D341Med (cell line): ENCODE measurements at regions not wholly inside any gene's neighbourhood (a gene's known extent, or its start where the extent isn't known, plus 50 kb on each side); places are given as distances from the start of the nearest gene placed in this dataset.
"Not testable (repeated sequence)": the region's sequence is repeated elsewhere in the genome, so short reads cannot be mapped to it uniquely, and the experiment has no call there.

Experiments used
- DNase-seq: peaks from one replicate; pipeline ENCODE4 v3.0.0; 2012; ENCODE audit warnings: low spot score

GRCh38 chr18:38648179-38648578 lies 1082.6 kb upstream of the CELF4 start:
- no peak for DNase-seq

- no peak for DNase-seq
Measured at GRCh38 chr18:38646296-38646695, 1080.7 kb upstream of the CELF4 start.

- no peak for DNase-seq
Measured at GRCh38 chr18:38644875-38645641, 1079.5 kb upstream of the CELF4 start.

DNA sequence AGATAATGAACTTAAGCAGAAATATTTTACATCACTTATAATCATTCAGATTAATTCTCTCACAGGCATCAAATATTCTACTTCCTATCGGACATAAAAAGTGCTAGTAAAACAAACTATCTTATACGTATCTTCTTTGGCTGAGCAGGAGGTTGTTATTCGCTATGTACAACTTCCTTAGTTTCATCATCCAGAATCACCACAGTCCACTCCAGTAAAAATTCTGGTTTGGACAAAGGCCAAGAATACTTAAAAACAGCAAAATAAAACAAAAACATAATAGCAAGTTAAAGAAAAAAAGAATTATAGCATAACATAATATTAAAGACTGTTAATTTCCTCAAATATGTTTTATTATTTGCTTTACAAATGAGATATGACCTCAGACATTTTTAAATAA lies 1077.1 kb upstream of the CELF4 start:
- no peak for DNase-seq

DNA sequence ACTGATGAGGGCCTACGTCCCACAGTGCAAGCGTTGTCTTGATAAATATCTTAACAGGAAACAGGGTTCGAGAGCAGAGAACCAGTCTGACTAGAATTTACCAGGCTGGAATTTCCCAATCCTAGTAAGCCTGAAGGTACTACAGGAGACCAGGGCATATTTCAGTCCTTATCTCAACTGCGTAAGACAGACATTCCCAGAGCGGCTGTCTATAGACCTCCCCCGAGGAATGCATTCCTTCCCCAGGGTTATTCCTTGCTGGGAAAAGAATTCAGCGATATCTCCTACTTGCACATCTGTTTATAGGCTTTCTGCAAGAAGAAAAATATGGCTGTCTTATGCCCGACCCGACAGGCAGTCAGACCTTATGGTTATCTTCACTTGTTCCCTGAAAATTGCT lies 1074.1 kb upstream of the CELF4 start:
- not testable (repeated sequence) for DNase-seq

GRCh38 chr18:38635709-38636430 lies 1070.3 kb upstream of the CELF4 start:
- no peak for DNase-seq

DNA sequence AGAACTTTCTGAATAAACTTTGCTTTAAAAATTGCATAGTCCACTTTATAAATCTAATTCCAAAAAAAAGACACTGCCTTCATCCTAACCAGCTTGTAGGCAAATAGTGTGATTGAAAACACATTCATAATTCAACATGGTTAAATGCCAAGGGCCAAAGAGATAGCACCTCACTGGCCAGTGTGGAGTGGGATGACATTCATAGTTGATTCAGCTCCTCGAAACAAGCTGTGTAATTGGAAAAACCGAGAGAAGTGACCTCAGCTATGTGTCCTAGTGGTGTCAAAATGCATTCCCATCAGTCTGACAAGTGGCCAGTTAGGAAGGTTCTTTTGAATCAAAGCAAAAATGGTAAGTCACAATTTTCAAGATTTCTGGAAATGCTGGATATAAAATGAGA lies 1068.5 kb upstream of the CELF4 start:
- no peak for DNase-seq

DNA sequence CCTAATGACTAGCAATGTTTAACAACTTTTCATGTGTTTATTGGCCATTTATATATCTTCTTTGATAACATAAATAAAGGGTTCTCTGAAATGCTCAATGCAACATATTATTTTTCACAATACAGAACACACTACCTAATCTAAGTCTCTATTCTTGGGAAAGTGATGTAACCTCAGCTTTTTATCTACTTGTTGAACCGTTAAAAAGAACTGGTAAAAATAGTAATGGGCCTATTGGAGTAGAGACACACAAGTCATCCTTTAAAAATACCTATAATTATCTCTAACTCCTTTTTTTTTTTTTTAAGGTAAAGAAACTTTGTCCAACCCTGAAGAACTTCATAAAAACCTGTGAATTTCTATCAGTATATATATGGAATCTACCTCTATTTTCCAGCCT lies 1067.7 kb upstream of the CELF4 start:
- no peak for DNase-seq

DNA sequence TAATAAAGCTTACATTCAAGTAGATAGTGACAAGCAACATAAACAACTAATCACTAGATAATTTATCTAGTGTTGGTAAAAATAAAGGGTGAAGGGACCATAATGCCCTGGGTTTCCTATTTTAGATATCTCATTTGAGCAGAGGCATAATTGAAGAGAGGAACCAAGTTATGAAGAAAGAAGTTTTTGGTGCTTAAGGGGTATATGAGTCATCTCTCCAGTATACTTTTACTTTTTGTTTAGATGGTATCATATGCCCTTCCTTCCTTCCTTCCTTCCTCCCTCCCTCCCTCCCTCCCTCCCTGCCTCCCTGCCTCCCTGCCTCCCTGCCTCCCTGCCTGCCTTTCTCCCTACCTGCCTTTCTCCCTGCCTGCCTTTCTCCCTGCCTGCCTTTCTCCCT lies 1053.5 kb upstream of the CELF4 start:
- DNase-seq = no peak

- no peak for DNase-seq
Measured at GRCh38 chr18:38616306-38616705, 1050.7 kb upstream of the CELF4 start.

- no peak for DNase-seq
Measured at GRCh38 chr18:38612904-38613303, 1047.3 kb upstream of the CELF4 start.

DNA sequence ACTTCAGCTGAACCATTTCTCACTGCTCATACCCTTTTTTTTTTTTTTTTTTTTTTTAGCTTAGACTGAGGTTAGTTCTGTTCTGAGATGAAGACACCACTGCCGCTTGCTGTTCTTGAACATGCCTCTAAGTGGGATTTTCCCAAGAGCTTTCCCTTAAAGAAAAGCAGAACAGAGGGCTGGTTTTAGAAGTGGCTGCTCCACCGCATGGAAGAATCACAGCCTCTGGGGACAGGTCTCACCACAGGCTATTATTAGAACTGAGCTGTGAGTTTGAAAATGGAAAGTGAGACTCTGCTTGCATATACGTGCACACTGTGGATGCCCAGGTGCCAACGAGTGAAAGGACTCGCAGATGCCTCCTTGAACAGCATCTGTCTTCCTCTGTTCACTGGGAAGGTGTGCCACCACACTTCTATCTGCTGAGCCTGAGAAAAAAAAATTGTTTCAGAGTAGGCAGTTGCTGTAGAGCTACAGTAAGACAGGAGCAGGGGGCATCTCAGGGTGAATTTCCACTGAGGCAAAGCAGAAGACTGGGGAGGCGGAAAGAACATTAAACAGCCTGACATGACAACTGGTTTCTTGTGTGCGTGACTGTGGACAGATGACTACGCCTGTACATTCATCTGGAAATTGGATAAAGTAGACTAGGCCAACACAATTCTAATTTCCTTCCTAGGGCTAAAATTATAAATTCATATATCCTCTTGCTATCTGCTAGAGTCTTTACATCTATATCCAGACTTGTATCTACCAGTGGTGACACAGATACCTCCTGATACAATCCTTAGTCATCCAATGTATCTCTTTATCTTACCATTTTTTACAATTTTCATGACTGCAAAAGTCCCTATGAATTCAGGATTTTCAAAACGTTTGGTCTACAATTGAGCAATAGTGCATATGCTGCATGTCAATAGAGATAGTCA lies 1045.7 kb upstream of the CELF4 start:
- DNase-seq = no peak

DNA sequence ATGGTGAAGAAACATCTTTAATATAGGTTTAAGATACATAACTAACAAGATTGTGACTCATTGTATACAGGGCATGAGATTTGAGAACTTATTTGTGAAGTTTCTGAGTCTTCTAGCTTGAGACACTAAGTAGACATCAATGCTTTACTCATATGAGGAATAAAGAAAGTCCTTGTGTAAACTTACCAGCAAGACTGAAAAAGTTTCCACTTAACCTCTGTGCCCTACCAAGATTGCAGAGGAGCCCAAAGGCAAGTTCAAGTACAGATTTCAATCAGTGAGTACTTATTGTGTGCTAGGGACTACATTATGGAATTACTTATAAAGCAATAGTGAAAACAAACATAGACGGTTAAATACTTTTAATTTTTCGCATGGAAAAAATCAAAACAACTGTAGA lies 1041.2 kb upstream of the CELF4 start:
- no peak for DNase-seq

DNA sequence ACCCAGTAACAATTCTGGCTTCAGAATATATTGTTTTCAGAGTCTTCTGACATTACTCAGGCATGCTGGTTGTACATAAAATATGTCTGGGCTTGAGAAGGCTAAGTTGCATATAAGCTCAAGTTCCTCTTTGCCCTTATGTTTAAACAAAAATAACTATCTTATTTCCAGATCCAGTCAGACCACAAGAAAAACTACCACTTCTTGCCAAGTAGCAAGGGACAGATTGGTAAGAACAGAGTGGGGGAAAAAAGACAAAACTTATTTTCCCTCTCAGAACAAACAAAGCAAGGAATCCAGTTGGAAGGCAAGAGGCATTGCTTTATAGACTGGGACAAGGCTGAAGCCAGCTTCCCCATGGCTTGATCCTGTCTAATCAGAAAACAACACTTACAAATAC lies 1036.7 kb upstream of the CELF4 start:
- DNase-seq = no peak

- no peak for DNase-seq
Measured at GRCh38 chr18:38587571-38587970, 1022.0 kb upstream of the CELF4 start.

DNA sequence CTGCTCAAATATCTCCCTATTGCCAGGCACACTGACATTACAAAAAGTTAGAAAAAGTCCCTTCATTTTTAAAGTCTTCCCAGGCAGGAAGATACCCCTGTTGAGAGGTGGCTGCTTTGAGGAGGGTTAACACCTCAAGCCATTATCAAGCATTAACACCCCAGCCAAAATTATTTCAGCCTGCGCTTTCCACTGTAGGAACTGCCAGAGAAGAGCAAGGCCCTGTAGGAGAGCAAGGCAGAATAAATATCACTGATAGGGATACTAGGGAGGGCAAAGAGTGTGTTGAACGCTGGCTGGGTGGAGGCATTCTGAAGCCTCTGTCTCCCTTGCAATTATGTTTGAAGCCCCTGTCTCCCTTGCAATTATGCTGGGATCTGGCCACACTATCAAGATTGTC lies 1020.7 kb upstream of the CELF4 start:
- DNase-seq = no peak

- no peak for DNase-seq
Measured at GRCh38 chr18:38579764-38580163, 1014.2 kb upstream of the CELF4 start.

DNA sequence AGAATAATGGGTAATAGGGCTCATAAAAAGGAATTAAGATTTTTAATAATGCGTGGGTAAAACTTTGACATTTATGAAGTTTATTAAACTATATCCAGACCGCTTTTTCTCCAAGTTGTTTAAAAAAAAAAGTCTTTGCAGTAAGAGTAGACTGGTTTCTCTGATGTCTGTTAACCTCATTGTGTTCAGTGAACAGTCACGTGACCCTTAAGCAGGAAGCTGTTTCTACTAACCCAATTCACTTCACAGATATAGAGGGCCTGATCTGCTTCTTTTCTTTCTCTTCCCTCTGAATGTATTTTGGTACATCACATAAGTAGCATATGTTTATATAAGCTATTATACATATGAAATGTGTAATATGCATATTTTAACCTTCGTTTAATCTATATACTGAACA lies 1011.3 kb upstream of the CELF4 start:
- DNase-seq = no peak

DNA sequence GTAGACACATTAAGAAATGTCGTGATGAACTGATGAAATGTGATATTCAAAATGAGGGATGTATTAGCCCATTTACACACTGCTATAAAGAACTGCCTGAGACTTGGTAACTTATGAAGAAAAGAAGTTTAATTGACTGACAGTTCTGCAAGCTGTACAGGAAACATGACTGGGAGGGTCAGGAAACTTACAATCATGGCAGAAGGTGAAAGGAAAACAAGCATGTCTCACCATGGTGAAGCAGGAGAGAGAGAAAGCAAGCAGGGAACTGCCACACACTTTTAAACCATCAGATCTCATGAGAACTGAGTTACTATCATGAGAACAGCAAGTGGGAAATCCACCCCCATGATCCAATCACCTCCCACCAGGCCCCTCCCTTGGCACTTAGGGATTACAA lies 1010.8 kb upstream of the CELF4 start:
- no peak for DNase-seq

GRCh38 chr18:38575648-38576047 lies 1010.0 kb upstream of the CELF4 start:
- no peak for DNase-seq

- no peak for DNase-seq
Measured at GRCh38 chr18:38575023-38575422, 1009.4 kb upstream of the CELF4 start.

DNA sequence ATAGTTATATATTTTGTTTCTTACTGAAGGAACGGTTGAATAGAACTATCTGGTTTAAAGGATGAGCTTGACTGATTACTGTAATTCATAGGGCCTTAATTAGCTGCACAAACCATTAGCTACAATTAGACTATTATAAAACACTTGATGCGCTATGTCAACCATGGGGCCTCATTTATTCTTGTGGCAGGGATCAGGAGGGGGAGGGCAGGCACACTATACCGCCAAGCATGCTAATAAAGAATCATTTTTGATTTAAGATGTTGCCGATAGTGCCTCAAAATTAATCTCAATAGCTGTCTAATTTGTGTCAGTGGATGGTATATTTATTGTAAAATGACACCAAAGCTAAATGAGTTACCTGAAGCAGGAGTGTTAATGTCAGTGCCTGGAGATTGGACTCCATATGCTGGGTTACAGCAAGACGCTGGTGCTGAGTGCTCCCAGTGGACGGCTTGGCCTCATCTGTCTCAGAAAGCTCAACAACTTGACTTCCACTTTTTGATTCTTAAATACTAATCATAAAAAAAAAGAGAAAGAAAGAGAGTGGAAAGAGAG lies 1007.0 kb upstream of the CELF4 start:
- no peak for DNase-seq
